Subcutaneous abdominal adipose tissue (tissue), 5 donors: ENCODE measurements at regions not wholly inside any gene's neighbourhood (a gene's known extent, or its start where the extent isn't known, plus 50 kb on each side); places are given as distances from the start of the nearest gene placed in this dataset.

Experiments
- H3K27ac ChIP-seq: one replicate; pipeline ENCODE4 v1.7.0; 2013; ENCODE audit warnings: low read depth, mild to moderate bottlenecking, inconsistent platforms, low read length, moderate library complexity
- H3K27me3 ChIP-seq, 5 donors: one replicate each; pipeline ENCODE4 v1.7.0; 2013; ENCODE audit warnings: low read length in 5 of 5, inconsistent platforms in 1 of 5; ENCODE audit not compliant: control insufficient read depth in 5 of 5, insufficient read depth in 4 of 5
- H3K36me3 ChIP-seq, 5 donors: one replicate each; pipeline ENCODE4 v1.7.0; 2013; ENCODE audit warnings: low read length in 5 of 5; ENCODE audit not compliant: control insufficient read depth in 5 of 5, insufficient read depth in 5 of 5
- H3K4me1 ChIP-seq, 5 donors: one replicate each; pipeline ENCODE4 v1.7.0; 2013; ENCODE audit warnings: low read length in 5 of 5, mild to moderate bottlenecking in 3 of 5, moderate library complexity in 1 of 5; ENCODE audit not compliant: control insufficient read depth in 5 of 5, insufficient read depth in 5 of 5
- H3K4me3 ChIP-seq, 5 donors: one replicate each; pipeline ENCODE4 v1.7.0; 2013; ENCODE audit warnings: low read length in 5 of 5, low read depth in 1 of 5
- H3K9ac ChIP-seq, 5 donors: one replicate each; pipeline ENCODE4 v1.7.0; 2013; ENCODE audit warnings: low read length in 5 of 5, mild to moderate bottlenecking in 4 of 5, moderate library complexity in 3 of 5
- H3K9me3 ChIP-seq, 5 donors: one replicate each; pipeline ENCODE4 v1.7.0; 2013; ENCODE audit warnings: low read length in 5 of 5; ENCODE audit not compliant: control insufficient read depth in 5 of 5
- donor health status: healthy.
- donor health status: healthy.
- donor health status: healthy.
- donor health status: healthy.
- donor health status: healthy.

DNA sequence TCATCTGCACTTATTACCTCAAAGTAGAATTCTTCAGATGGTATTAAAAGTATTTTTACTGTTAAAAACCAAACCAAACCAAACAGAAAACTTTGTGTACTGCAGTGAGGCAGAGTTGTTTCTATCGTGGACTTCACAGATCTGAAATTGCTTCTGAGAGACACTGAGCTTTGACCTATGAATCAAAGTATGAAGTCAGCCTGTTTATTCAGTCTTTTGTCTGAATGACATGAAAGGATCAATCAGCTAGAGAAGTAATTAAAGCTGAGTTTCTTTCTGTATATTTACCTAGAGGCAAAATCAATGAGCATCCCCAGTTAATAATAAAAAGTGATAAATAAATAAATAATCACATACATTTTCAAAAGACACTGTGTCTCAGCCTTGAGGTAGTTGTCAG is 2121.0 kb downstream of the PCDH7 start:
- Histone ChIP-seq H3K9ac (no peak overlapping the region), H3K27me3 (no peaks in the 10 kb centered on the region), H3K36me3 (no peaks in the 10 kb centered on the region), H3K27ac (no peak overlapping the region), H3K4me1 (no peaks in the 10 kb centered on the region), H3K9me3 (no peaks in the 10 kb centered on the region), H3K4me3 (no peak overlapping the region)

DNA sequence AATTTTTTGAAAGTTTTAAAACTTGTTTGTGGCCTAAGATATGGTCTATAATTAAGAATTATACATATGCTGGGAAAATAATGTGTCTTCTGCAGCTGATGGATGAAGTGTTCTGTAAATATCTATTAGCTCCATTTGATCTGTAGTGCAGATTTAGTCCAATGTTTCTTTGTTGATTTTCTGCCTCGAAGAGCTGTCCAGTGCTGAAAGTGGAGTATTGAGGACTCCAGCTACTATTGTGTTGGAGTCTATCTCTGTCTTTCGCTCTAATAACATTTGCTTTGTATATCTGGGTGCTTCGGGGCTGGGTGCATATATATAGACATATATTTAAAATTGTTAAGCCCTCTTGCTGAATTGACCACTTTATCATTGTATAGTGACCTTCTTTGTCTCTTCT is 2127.3 kb downstream of the PCDH7 start:
- H3K36me3 ChIP-seq, result no peaks in the 10 kb centered on the region
- no peak overlapping the region for H3K4me3 ChIP-seq
- H3K9ac ChIP-seq, result no peak overlapping the region
- H3K27ac ChIP-seq, result no peak overlapping the region
- H3K4me1 ChIP-seq, result no peaks in the 10 kb centered on the region
- no peaks in the 10 kb centered on the region for H3K27me3 ChIP-seq
- no peaks in the 10 kb centered on the region for H3K9me3 ChIP-seq

DNA sequence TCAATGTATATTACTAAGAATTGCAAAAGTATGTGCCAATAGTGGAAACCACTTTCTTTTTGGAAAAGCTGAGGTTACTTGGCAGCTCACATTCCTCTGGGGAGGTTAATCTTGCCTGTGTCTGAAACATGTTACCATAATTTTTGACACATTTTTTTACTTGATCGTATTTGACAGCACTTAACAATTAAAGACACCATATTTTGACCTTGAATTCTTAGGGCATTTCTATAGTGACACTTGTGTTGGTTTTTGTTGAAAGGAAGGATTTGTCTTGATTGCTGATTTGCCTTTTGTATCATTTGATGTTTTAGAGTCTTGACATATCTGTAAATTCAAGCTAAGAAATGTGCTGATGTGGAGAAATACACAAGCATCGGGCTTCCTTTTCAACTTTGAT is 2135.5 kb downstream of the PCDH7 start:
- Histone ChIP-seq H3K27me3 (no peaks in the 10 kb centered on the region), H3K36me3 (no peaks in the 10 kb centered on the region), H3K4me3 (no peak overlapping the region), H3K27ac (no peak overlapping the region), H3K4me1 (no peaks in the 10 kb centered on the region), H3K9me3 (no peaks in the 10 kb centered on the region), H3K9ac (no peak overlapping the region)

DNA sequence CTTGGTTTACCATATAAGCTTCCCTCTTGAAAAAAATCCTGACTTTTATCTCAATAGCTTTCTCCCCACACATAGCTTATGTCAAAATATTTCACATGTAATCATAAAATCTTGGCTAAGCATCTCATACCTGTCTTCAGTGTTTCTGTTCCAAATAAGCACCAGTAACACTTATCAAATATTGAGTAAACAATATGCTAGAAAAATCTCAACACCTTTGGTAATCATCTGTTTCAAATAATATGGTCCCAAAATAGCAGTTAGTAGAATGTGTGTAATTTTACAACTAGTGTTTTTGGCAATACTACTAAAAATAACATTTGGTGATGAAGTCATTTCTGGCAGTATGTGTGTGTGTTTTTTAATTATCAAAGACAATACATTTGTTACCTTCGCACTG is 2138.2 kb downstream of the PCDH7 start:
- Histone ChIP-seq H3K36me3 (no peaks in the 10 kb centered on the region), H3K9me3 (no peaks in the 10 kb centered on the region), H3K4me3 (no peak overlapping the region), H3K27me3 (no peaks in the 10 kb centered on the region), H3K9ac (no peak overlapping the region), H3K4me1 (no peaks in the 10 kb centered on the region), H3K27ac (no peak overlapping the region)

DNA sequence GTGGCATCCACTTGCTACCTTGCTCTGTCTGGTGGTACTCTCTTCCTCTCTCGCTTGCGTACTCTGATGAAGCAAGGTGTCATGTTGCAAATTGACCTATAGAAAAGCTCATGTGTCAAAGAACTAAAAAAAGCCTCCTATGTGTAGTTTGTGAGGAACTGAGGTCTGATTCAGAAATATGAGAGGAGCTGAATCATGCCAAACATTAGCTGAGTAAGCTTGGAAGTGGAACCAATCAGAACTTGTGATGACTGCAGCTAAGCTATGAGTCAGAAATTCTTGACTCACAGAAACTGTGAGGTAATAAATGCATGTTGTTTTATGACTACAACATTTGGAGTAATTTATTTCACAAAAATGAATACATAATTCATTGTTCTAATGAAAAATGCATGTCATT is 2138.8 kb downstream of the PCDH7 start:
- H3K27ac ChIP-seq, result no peak overlapping the region
- H3K36me3 ChIP-seq, result no peaks in the 10 kb centered on the region
- no peaks in the 10 kb centered on the region for H3K9me3 ChIP-seq
- H3K4me3 ChIP-seq, result no peak overlapping the region
- no peaks in the 10 kb centered on the region for H3K27me3 ChIP-seq
- H3K4me1 ChIP-seq, result no peaks in the 10 kb centered on the region
- no peak overlapping the region for H3K9ac ChIP-seq

DNA sequence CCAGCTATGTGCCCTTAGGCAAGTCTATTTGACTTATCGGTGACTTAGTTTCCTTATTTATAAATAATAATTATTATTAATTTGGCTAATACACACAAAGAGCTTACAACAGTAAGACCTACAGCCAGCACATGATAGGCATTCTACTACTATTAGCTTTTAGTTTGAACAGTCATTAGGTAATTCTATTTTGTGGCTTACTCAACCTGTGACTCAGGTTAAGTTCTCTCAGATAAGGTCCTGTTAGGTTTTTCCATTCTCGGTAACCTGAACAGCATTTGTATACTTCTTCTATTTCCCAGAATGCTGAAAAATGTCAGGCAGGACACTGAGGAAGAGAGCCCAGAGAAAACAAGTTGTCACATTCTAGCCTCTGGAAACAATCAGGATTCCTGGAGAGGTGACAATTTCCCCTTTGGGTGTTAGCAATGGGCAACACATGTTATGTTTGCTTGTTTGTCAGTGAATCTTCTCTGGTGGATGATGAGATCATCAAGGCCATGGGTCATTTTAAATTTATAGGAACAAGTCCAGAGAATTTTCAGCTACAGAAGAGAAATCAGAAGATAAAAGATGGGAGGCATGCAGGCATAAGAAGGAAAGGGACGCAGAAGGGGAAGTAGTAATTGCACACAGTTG is 2144.7 kb downstream of the PCDH7 start:
- H3K9ac ChIP-seq, result no peak overlapping the region
- H3K27me3 ChIP-seq, result no peaks in the 10 kb centered on the region
- H3K36me3 ChIP-seq, result no peaks in the 10 kb centered on the region
- H3K9me3 ChIP-seq, result no peaks in the 10 kb centered on the region
- H3K4me1 ChIP-seq, result peaks cover 0 to 6% (median 0%) of the 10 kb centered on the region in 5 donors
- no peak overlapping the region for H3K27ac ChIP-seq
- H3K4me3 ChIP-seq, result no peak overlapping the region

DNA sequence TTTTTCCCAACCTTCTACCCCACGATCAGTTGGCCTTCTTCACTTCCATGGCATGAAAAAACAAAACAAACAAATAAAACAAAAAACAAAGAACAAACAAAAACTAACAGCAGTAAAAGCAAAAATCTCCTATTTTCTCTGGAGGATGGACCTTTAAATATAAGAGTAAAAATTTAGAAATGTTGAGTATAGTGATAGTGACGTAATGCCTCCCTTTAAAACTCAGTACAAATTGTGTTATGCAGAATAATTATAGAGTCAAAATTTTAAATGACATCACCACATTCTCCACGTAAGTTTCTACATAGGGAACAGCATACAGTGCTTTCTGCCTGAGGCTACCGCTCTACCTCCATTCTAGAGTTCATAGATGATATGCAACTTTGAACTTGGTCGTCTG is 2156.4 kb downstream of the PCDH7 start:
- Histone ChIP-seq H3K27me3 (no peaks in the 10 kb centered on the region), H3K9me3 (no peaks in the 10 kb centered on the region), H3K9ac (no peak overlapping the region), H3K27ac (no peak overlapping the region), H3K36me3 (no peaks in the 10 kb centered on the region), H3K4me1 (no peaks in the 10 kb centered on the region), H3K4me3 (no peak overlapping the region)

DNA sequence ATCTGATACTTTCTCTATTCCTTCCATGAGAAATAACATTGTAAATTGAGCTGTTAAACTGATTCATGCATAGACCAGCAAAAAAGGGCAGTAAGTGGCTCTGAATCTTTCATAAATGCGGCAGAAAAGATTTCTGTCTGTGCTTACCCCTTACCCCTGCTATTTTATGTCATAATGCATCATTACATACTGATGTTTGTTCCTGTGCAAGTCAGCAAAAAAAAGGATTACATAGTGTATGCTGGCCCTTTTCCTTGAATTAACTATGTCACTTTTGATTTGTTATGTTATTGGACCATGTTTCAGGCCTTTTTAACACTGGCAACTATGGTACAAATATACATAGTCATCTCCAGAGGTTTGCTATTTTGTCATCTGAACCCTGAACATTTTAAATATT is 2159.7 kb downstream of the PCDH7 start:
- Histone ChIP-seq H3K9ac (no peak overlapping the region), H3K9me3 (no peaks in the 10 kb centered on the region), H3K4me3 (no peak overlapping the region), H3K4me1 (no peaks in the 10 kb centered on the region), H3K27ac (no peak overlapping the region), H3K27me3 (no peaks in the 10 kb centered on the region), H3K36me3 (no peaks in the 10 kb centered on the region)

DNA sequence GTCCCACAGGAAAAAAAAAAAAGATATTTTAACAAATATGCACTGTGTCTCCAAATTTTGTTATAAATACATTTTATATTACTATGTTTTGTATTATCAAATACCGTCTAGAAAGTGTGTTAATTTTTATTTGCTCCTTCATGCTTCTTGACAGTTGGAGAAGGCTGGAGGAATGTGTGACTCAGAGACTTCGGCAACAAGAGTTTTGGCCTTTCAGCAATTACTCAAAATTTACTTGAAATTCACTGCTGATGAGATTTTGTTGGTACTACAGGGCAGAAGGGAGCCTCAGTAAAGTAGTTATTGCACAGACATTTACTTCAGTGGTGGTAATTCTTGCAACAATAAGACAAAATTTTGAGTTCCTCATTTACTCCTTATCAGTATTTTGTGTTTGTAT is 2164.0 kb downstream of the PCDH7 start:
- H3K27me3 ChIP-seq, result no peaks in the 10 kb centered on the region
- H3K9ac ChIP-seq, result no peak overlapping the region
- no peaks in the 10 kb centered on the region for H3K9me3 ChIP-seq

DNA sequence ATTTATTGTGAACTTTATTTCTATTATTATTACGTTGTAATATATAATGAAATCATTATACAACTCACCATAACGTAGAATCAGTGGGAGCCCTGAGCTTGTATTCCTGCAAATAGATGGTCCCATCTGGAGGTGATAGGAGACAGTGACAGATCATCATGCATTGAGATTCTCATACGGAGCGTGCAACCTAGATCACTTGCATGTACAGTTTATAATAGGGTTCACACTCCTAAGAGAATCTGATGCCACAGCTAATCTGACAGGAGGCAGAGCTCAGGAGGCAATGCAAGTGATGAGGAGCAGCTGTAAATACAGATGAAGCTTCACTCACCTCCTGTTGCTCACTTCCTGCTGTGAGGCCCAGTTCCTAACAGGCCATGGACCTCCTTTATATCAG is 2170.2 kb downstream of the PCDH7 start:
- no peaks in the 10 kb centered on the region for H3K4me1 ChIP-seq
- H3K36me3 ChIP-seq, result no peaks in the 10 kb centered on the region
- H3K27ac ChIP-seq, result no peak overlapping the region
- no peaks in the 10 kb centered on the region for H3K9me3 ChIP-seq
- no peak overlapping the region for H3K4me3 ChIP-seq
- no peak overlapping the region for H3K9ac ChIP-seq
- no peaks in the 10 kb centered on the region for H3K27me3 ChIP-seq

More for the DNA sequence above, 2164.0 kb downstream of the PCDH7 start:
- Histone ChIP-seq H3K27ac (no peak overlapping the region), H3K4me1 (no peaks in the 10 kb centered on the region), H3K36me3 (no peaks in the 10 kb centered on the region), H3K4me3 (no peak overlapping the region)

DNA sequence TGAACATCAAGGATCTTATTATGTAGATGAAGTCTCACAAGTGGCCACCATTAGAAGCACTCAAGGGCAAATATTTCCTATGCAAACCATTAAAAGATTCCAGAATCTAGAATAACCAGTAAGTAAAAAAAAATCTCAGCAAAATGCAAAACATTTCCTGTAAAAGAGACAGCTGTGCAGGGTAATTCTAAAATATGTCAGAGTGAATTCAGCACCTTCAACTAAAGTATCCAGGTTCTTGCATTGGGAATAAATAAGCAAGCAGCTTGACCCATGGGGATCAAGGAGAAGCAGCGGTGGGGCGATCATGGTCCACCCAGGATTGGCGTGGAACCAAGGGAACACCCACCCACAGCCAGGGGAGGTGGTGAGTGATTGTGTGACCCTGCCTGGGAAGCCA is 2188.9 kb downstream of the PCDH7 start:
- H3K27me3 ChIP-seq, result no peaks in the 10 kb centered on the region
- no peak overlapping the region for H3K9ac ChIP-seq

More for the DNA sequence above, 2188.9 kb downstream of the PCDH7 start:
- Histone ChIP-seq H3K36me3 (no peaks in the 10 kb centered on the region), H3K4me1 (no peaks in the 10 kb centered on the region), H3K4me3 (no peak overlapping the region), H3K9me3 (peaks cover 0 to 6% (median 4%) of the 10 kb centered on the region in 5 donors), H3K27ac (no peak overlapping the region)
